HEK293T (cell line): ENCODE measurements at regions not wholly inside any gene's neighbourhood (a gene's known extent, or its start where the extent isn't known, plus 50 kb on each side); places are given as distances from the start of the nearest gene placed in this dataset.
"Not testable (repeated sequence)": the region's sequence is repeated elsewhere in the genome, so short reads cannot be mapped to it uniquely, and the experiment has no call there.

Experiments used
- FOXA1 ChIP-seq: fragments of 450-650 bp; IDR thresholded peaks from 2 replicates; pipeline ENCODE4 v1.6.1; 2016; ENCODE audit warnings: mild to moderate bottlenecking
- TARDBP ChIP-seq: fragments of 450-650 bp; IDR thresholded peaks from 2 replicates; pipeline ENCODE4 v1.6.1; 2016

- not testable (repeated sequence) for TF ChIP-seq FOXA1, TARDBP
Observed at GRCh38 chr4:15179842-15180241, 177.6 kb downstream of the CPEB2 start.
